ENCODE measurements at regions not wholly inside any gene's neighbourhood (a gene's known extent, or its start where the extent isn't known, plus 50 kb on each side); places are given as distances from the start of the nearest gene placed in this dataset.

GRCh38 chr13:111791131-111791530 is 275.8 kb upstream of the SOX1 start:
- no peak overlapping the region for H3K23ac ChIP-seq (ENCODE audit: low read depth, low read length)
- H3K56ac ChIP-seq (ENCODE audit: extremely low read depth, insufficient read depth, low read length), result no peak overlapping the region
- peaks cover 16% of the 10 kb centered on the region for H3K9me3 ChIP-seq (ENCODE audit: control insufficient read depth, insufficient read depth, low read length)
- ChIA-PET CTCF (no interaction called here), POLR2A (ENCODE audit: unreplicated experiment) (no interaction called here)
- H3K4me3 ChIP-seq (ENCODE audit: insufficient read depth, low read depth, low read length), result no peak overlapping the region
- intact Hi-C loops (cut with micrococcal nuclease) (no loop called here), dilution Hi-C loops (cut with HindIII; ENCODE audit: low sequenced_read_pairs, unreplicated experiment) (no loop called here), in situ Hi-C loops (cut with MboI; ENCODE audit: low sequenced_read_pairs) (no loop called here)
- TF ChIP-seq CTCF (conservative IDR thresholded peaks at IDR 0.05; ENCODE audit: low read depth, low read length) (no peak), CHD1 (IDR thresholded peaks at IDR 0.05; ENCODE audit: low read depth, low read length) (no peak), USF2 (IDR thresholded peaks at IDR 0.05; ENCODE audit: low read depth, low read length) (no peak), MAZ (IDR thresholded peaks at IDR 0.05; ENCODE audit: borderline replicate concordance, low read depth, low read length) (no peak), NFE2L2 (IDR thresholded peaks at IDR 0.05; ENCODE audit: low read depth, low read length) (no peak), RFX5 (IDR thresholded peaks at IDR 0.05; ENCODE audit: low read depth, low read length) (no peak), RCOR1 (IDR thresholded peaks at IDR 0.05; ENCODE audit: insufficient replicate concordance, low read length) (no peak), SMC3 (IDR thresholded peaks at IDR 0.05; ENCODE audit: low read depth, low read length) (no peak), RAD21 (IDR thresholded peaks at IDR 0.05; ENCODE audit: low read length) (no peak), FOS (IDR thresholded peaks at IDR 0.05; ENCODE audit: low read depth, low read length) (no peak), CEBPB (IDR thresholded peaks at IDR 0.05; ENCODE audit: low read depth, low read length) (no peak)
- 80% methylated on average over 1 of the region's 3 CpGs; no CpG with 5 or more reads in 1 of the 2 experiments for WGBS, 2 experiments (ENCODE audit: extremely low coverage in 2 of 2, insufficient read length in 1 of 2)
- H3K79me1 ChIP-seq (ENCODE audit: low read depth in 1 of 2, low read length in 2 of 2), result no peaks in the 10 kb centered on the region
- H3K9me1 ChIP-seq (ENCODE audit: insufficient read depth, low read length), result no peaks in the 10 kb centered on the region
- no peak overlapping the region for H4K5ac ChIP-seq (ENCODE audit: low read depth, low read length)
- no TSS peak for BruUV-seq (replicated peaks)
- no peaks in the 10 kb centered on the region for H3K4me1 ChIP-seq (ENCODE audit: control insufficient read depth, insufficient read depth, low read length)
- no peaks in the 10 kb centered on the region for H3K27me3 ChIP-seq (ENCODE audit: control insufficient read depth, insufficient read depth, low read length)
- H3K4ac ChIP-seq (ENCODE audit: low read depth, low read length), result no peak overlapping the region
- DNase-seq (no peak), ATAC-seq (ENCODE audit: low read depth) (no peak)
- H4K20me1 ChIP-seq (ENCODE audit: insufficient read depth, low read length), result no peaks in the 10 kb centered on the region
- no peak overlapping the region for H4K91ac ChIP-seq (ENCODE audit: insufficient read depth, low read depth, low read length)
- no peak overlapping the region for H3K27ac ChIP-seq (ENCODE audit: insufficient read depth, low read length)
- H2BK120ac ChIP-seq (ENCODE audit: low read depth, low read length), result no peak overlapping the region
- no peak overlapping the region for H3K14ac ChIP-seq (replicated peaks; ENCODE audit: low read depth, low read length)
- H3K18ac ChIP-seq (ENCODE audit: low read depth, low read length), result no peak overlapping the region
- peak overlapping the region; percentile 48 for H2BK5ac ChIP-seq (ENCODE audit: low read depth, low read length, poor library complexity, severe bottlenecking)
- H2BK20ac ChIP-seq (ENCODE audit: low read depth, low read length), result no peak overlapping the region
- H2BK15ac ChIP-seq (ENCODE audit: low read depth, low read length), result no peak overlapping the region
- H2AK5ac ChIP-seq (ENCODE audit: low read depth, low read length), result no peak overlapping the region
- no peak overlapping the region for H2AFZ ChIP-seq (replicated peaks; ENCODE audit: low read length, poor library complexity)
- H2AK9ac ChIP-seq (replicated peaks; ENCODE audit: low read depth, low read length, poor library complexity), result no peak overlapping the region
- no peak overlapping the region for H4K8ac ChIP-seq (ENCODE audit: low read depth in 2 of 2, low read length in 2 of 2)
- H3K4me2 ChIP-seq (ENCODE audit: low read depth, low read length), result no peak overlapping the region
- no peaks in the 10 kb centered on the region for H3K36me3 ChIP-seq (ENCODE audit: control insufficient read depth, insufficient read depth, low read length)
- H3K9ac ChIP-seq (ENCODE audit: low read depth, low read length), result no peak overlapping the region
